Activated CD4-positive, alpha-beta T cell treated with anti-CD3 and anti-CD28 coated beads, Interleukin-2, Interleukin-6, amounts not matched to agents 100 ng/mL and 50 ng/mL, durations not matched to agents 16 hours and 8 hours (primary cell): ENCODE measurements at regions not wholly inside any gene's neighbourhood (a gene's known extent, or its start where the extent isn't known, plus 50 kb on each side); places are given as distances from the start of the nearest gene placed in this dataset.

Experiments used
- DNase-seq: peaks from one replicate; pipeline ENCODE4 v3.0.0-alpha.2; 2020

- no peak for DNase-seq
Measured at GRCh38 chr2:217431577-217432269, 571.1 kb downstream of the TNS1 start.

- DNase-seq, result no peak
Measured at GRCh38 chr2:217430916-217431576, 571.2 kb upstream of the TNP1 start.

GRCh38 chr2:217429981-217430500, 570.2 kb upstream of the TNP1 start:
- DNase-seq, result no peak

- DNase-seq, result no peak
Measured at GRCh38 chr2:217421834-217422233, 562.0 kb upstream of the TNP1 start.

- no peak for DNase-seq
Measured at GRCh38 chr2:217420854-217421253, 561.0 kb upstream of the TNP1 start.

GRCh38 chr2:217419055-217419671, 559.3 kb upstream of the TNP1 start:
- DNase-seq, result no peak

GRCh38 chr2:217418544-217418943, 558.7 kb upstream of the TNP1 start:
- no peak for DNase-seq

- no peak for DNase-seq
Measured at GRCh38 chr2:217418090-217418489, 558.2 kb upstream of the TNP1 start.

GRCh38 chr2:217417536-217417935, 557.7 kb upstream of the TNP1 start:
- DNase-seq, result no peak

- DNase-seq, result no peak
Measured at GRCh38 chr2:217415316-217415715, 555.5 kb upstream of the TNP1 start.

GRCh38 chr2:217414429-217414828, 554.6 kb upstream of the TNP1 start:
- no peak for DNase-seq

- DNase-seq, result no peak
Measured at GRCh38 chr2:217413193-217413592, 553.3 kb upstream of the TNP1 start.

- DNase-seq, result no peak
Measured at GRCh38 chr2:217412721-217413120, 552.9 kb upstream of the TNP1 start.

GRCh38 chr2:217412277-217412676, 552.4 kb upstream of the TNP1 start:
- DNase-seq, result no peak

- DNase-seq, result no peak
Measured at GRCh38 chr2:217410681-217410960, 550.8 kb upstream of the TNP1 start.

GRCh38 chr2:217409949-217410680, 550.3 kb upstream of the TNP1 start:
- no peak for DNase-seq

GRCh38 chr2:217407362-217407761, 547.5 kb upstream of the TNP1 start:
- DNase-seq, result no peak

GRCh38 chr2:217404236-217404760, 544.4 kb upstream of the TNP1 start:
- no peak for DNase-seq

- DNase-seq, result no peak
Measured at GRCh38 chr2:217402761-217403383, 543.0 kb upstream of the TNP1 start.

GRCh38 chr2:217402144-217402543, 542.3 kb upstream of the TNP1 start:
- no peak for DNase-seq

GRCh38 chr2:217399291-217399690, 539.4 kb upstream of the TNP1 start:
- no peak for DNase-seq

- no peak for DNase-seq
Measured at GRCh38 chr2:217398860-217399259, 539.0 kb upstream of the TNP1 start.

- no peak for DNase-seq
Measured at GRCh38 chr2:217398101-217398500, 538.2 kb upstream of the TNP1 start.
